HG03442 (cell line): ENCODE measurements at regions not wholly inside any gene's neighbourhood (a gene's known extent, or its start where the extent isn't known, plus 50 kb on each side); places are given as distances from the start of the nearest gene placed in this dataset.
"Not testable (repeated sequence)": the region's sequence is repeated elsewhere in the genome, so short reads cannot be mapped to it uniquely, and the experiment has no call there.

Source experiments
- ATAC-seq: cut with Tn5 transposase; IDR thresholded peaks from one replicate; pipeline ENCODE4 v1.9.1; 2021; ENCODE audit warnings: mild to moderate bottlenecking, moderate library complexity; ENCODE audit not compliant: unreplicated experiment

GRCh38 chr2:41129988-41130387 is 678.1 kb upstream of the SLC8A1 start:
- no peak for ATAC-seq

GRCh38 chr2:41137031-41137430 is 685.1 kb upstream of the SLC8A1 start:
- no peak for ATAC-seq

- no peak for ATAC-seq
Observed at GRCh38 chr2:41141146-41141791, 689.4 kb upstream of the SLC8A1 start.

GRCh38 chr2:41142478-41142877 is 690.6 kb upstream of the SLC8A1 start:
- no peak for ATAC-seq

GRCh38 chr2:41145066-41145465 is 693.2 kb upstream of the SLC8A1 start:
- no peak for ATAC-seq

GRCh38 chr2:41149054-41149453 is 697.2 kb upstream of the SLC8A1 start:
- ATAC-seq, result no peak

GRCh38 chr2:41151746-41152145 is 699.9 kb upstream of the SLC8A1 start:
- no peak for ATAC-seq

GRCh38 chr2:41152318-41152717 is 700.4 kb upstream of the SLC8A1 start:
- ATAC-seq, result no peak

- no peak for ATAC-seq
Observed at GRCh38 chr2:41160439-41160838, 708.5 kb upstream of the SLC8A1 start.

GRCh38 chr2:41167014-41167413 is 715.1 kb upstream of the SLC8A1 start:
- no peak for ATAC-seq

GRCh38 chr2:41169744-41170143 is 717.9 kb upstream of the SLC8A1 start:
- no peak for ATAC-seq

- no peak for ATAC-seq
Observed at GRCh38 chr2:41170589-41170988, 718.7 kb upstream of the SLC8A1 start.

GRCh38 chr2:41180387-41180786 is 728.5 kb upstream of the SLC8A1 start:
- no peak for ATAC-seq

- no peak for ATAC-seq
Observed at GRCh38 chr2:41182961-41183360, 731.1 kb upstream of the SLC8A1 start.

- no peak for ATAC-seq
Observed at GRCh38 chr2:41187376-41188122, 735.7 kb upstream of the SLC8A1 start.

- no peak for ATAC-seq
Observed at GRCh38 chr2:41194230-41194629, 742.3 kb upstream of the SLC8A1 start.

GRCh38 chr2:41197781-41198180 is 745.9 kb upstream of the SLC8A1 start:
- no peak for ATAC-seq

- ATAC-seq, result no peak
Observed at GRCh38 chr2:41199334-41199733, 747.4 kb upstream of the SLC8A1 start.

- no peak for ATAC-seq
Observed at GRCh38 chr2:41204315-41204714, 752.4 kb upstream of the SLC8A1 start.

- ATAC-seq, result no peak
Observed at GRCh38 chr2:41206004-41206403, 754.1 kb upstream of the SLC8A1 start.

- ATAC-seq, result no peak
Observed at GRCh38 chr2:41207578-41207977, 755.7 kb upstream of the SLC8A1 start.

- ATAC-seq, result not testable (repeated sequence)
Observed at GRCh38 chr2:41210030-41210429, 758.1 kb upstream of the SLC8A1 start.

- ATAC-seq, result no peak
Observed at GRCh38 chr2:41216978-41217377, 765.1 kb upstream of the SLC8A1 start.
